ENCODE measurements at regions not wholly inside any gene's neighbourhood (a gene's known extent, or its start where the extent isn't known, plus 50 kb on each side); places are given as distances from the start of the nearest gene placed in this dataset.

DNA sequence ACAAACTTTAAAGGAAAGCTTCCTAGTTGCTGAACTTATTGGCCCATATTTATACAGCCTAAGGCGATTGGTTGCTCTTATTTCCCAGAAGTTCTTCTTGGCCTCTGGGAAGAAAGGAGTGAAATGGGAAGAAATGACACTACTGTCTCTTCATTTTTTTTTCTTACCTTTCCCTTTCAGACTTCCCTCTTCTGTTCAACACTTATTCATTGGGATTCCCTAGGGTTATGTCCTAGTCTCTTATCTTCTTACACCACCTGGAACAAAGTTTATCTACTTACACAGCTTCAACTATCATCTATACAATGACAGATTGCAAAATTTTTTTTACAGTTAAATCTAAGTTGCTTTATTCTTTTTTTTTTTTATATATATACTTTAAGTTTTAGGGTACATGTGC is 68.0 kb downstream of the SNX12 start:
- in situ Hi-C loops (cut with MboI; ENCODE audit: low pct_ligation_motif_present in 1 of 4, low pct_unique_long_range_greater_than_20kb in 1 of 4, low sequenced_read_pairs in 3 of 4) (no loop called here), intact Hi-C loops (cut with DNase I; ENCODE audit: low total_unique reads) (no loop called here)
- no peaks in the 10 kb centered on the region for H3K36me3 ChIP-seq

DNA sequence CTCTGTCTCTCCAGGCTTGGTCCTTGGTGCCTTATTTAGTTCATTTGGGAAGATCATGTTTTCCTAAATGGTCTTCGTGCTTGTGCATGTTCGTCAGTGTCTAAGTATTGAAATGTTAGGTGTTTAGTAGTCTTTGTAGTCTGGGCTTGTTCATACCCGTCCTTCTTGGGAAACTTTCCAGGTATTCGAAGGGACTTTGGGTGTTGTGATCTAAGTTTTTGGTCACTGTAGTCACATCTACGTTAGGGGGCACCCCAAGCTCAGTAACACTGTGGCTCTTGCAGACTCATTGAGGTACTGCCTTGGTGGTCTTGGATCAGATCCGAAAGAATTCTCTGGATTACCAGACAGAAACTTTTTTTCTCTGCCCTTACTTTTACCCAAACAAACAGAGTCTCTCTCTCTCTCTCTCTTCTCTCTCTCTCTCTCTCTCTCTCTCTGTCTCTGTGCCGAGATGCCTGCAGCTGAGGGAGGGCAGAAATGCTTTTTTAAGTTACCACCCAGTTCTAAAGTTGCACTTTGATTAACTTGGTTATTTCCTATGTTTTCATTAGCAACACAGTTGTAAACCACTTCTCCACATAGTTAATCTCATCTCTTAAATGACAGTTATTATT is 67.6 kb upstream of the SLC7A3 start:
- in situ Hi-C loops (cut with MboI; ENCODE audit: low pct_ligation_motif_present in 1 of 4, low pct_unique_long_range_greater_than_20kb in 1 of 4, low sequenced_read_pairs in 3 of 4) (loop anchor here in 3 of 4 donors (10.0 to 25.0 kb wide), 2 partner anchors 164 to 176 kb away; no protein-coding TSS in a partner anchor), intact Hi-C loops (cut with DNase I; ENCODE audit: low total_unique reads) (no loop called here)
- Histone ChIP-seq H3K4me1 (no peaks in the 10 kb centered on the region), H3K36me3 (no peaks in the 10 kb centered on the region), H3K27me3 (no peaks in the 10 kb centered on the region), H3K4me3 (no peak overlapping the region), H3K27ac (no peak overlapping the region), H3K9me3 (no peaks in the 10 kb centered on the region)
- TF ChIP-seq POLR2AphosphoS5 (IDR thresholded peaks at IDR 0.05) (no peak), POLR2A (IDR thresholded peaks at IDR 0.05) (no peak), EP300 (IDR thresholded peaks at IDR 0.05; ENCODE audit: low read depth) (no peak)
- TF ChIP-seq, protein P1, sequence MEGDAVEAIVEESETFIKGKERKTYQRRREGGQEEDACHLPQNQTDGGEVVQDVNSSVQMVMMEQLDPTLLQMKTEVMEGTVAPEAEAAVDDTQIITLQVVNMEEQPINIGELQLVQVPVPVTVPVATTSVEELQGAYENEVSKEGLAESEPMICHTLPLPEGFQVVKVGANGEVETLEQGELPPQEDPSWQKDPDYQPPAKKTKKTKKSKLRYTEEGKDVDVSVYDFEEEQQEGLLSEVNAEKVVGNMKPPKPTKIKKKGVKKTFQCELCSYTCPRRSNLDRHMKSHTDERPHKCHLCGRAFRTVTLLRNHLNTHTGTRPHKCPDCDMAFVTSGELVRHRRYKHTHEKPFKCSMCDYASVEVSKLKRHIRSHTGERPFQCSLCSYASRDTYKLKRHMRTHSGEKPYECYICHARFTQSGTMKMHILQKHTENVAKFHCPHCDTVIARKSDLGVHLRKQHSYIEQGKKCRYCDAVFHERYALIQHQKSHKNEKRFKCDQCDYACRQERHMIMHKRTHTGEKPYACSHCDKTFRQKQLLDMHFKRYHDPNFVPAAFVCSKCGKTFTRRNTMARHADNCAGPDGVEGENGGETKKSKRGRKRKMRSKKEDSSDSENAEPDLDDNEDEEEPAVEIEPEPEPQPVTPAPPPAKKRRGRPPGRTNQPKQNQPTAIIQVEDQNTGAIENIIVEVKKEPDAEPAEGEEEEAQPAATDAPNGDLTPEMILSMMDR (IDR thresholded peaks at IDR 0.05), result no peak
- DNase-seq, result no peak
- 30 to 39% methylated on average over 2 to 7 of the region's 7 CpGs for WGBS, 2 donors (ENCODE audit: low coverage in 1 of 2)

More for the DNA sequence above, 68.0 kb downstream of the SNX12 start:
- H3K4me1 ChIP-seq, result no peaks in the 10 kb centered on the region
- no peak overlapping the region for H3K4me3 ChIP-seq
- WGBS, 2 donors (ENCODE audit: low coverage in 1 of 2), result 27 to 86% methylated on average over 1 of the region's 1 CpG
- no peak overlapping the region for H3K27ac ChIP-seq
- no peaks in the 10 kb centered on the region for H3K9me3 ChIP-seq
- no peaks in the 10 kb centered on the region for H3K27me3 ChIP-seq
- DNase-seq, result no peak
- TF ChIP-seq POLR2AphosphoS5 (IDR thresholded peaks at IDR 0.05) (no peak), POLR2A (IDR thresholded peaks at IDR 0.05) (no peak), EP300 (IDR thresholded peaks at IDR 0.05; ENCODE audit: low read depth) (no peak)
- TF ChIP-seq, protein P1 (IDR thresholded peaks at IDR 0.05), result no peak

DNA sequence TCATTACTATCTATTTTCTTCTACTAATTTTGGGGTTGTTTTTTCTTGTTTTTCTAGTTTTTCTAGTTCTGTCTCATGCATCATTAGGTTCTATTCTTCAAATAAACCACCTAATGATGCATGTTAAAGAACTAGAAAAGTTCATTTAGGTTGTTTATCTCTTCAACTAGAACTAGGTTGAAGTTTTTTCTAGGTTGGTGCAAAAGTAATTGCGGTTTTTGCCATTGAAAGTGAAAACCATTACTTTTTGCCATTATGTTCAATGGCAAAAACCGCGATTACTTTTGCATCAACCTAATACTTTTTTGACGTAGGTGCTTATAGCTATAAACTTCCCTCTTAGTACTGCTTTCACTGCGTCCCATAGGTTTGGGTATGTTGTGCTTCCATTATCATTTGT is 64.4 kb upstream of the SLC7A3 start:
- intact Hi-C loops (cut with DNase I; ENCODE audit: low total_unique reads), result no loop called here
- Histone ChIP-seq H3K27ac (no peak overlapping the region), H3K27me3 (no peaks in the 10 kb centered on the region), H3K4me1 (no peaks in the 10 kb centered on the region), H3K36me3 (no peaks in the 10 kb centered on the region), H3K4me3 (no peak overlapping the region), H3K9me3 (no peaks in the 10 kb centered on the region)
- WGBS, 2 donors (ENCODE audit: low coverage in 1 of 2), result 83 to 100% methylated on average over 3 to 5 of the region's 5 CpGs
- DNase-seq, result no peak
- in situ Hi-C loops (cut with MboI; ENCODE audit: low pct_ligation_motif_present in 1 of 4, low pct_unique_long_range_greater_than_20kb in 1 of 4, low sequenced_read_pairs in 3 of 4), result loop anchor here in 3 of 4 donors (10.0 to 25.0 kb wide), 2 partner anchors 167 to 179 kb away; no protein-coding TSS in a partner anchor
- TF ChIP-seq POLR2A (IDR thresholded peaks at IDR 0.05), result no peak
- TF ChIP-seq POLR2AphosphoS5 (IDR thresholded peaks at IDR 0.05), result no peak
- TF ChIP-seq, protein P1 (IDR thresholded peaks at IDR 0.05), result no peak
- TF ChIP-seq EP300 (IDR thresholded peaks at IDR 0.05; ENCODE audit: low read depth), result no peak

DNA sequence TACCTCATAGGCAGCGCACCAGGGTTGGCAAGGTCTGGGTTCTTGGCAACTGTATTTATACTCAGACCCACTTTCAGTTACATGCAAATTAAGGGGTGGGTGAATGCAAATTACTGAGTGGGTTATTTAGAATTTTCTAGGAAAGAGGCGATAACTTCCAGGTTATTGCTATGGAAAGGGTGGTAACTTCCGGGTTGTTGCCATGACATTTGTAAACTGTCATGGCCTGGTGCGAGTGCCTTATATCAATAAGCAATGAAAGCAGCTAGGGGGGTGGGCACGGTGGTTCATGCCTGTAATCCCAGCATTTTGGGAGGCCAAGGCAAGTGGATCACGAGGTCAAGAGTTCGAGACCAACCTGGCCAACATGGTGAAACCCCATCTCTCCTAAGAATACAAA is 57.5 kb upstream of the SLC7A3 start:
- Histone ChIP-seq H3K4me3 (no peak overlapping the region), H3K27ac (no peak overlapping the region), H3K36me3 (no peaks in the 10 kb centered on the region), H3K27me3 (no peaks in the 10 kb centered on the region), H3K4me1 (no peaks in the 10 kb centered on the region), H3K9me3 (no peaks in the 10 kb centered on the region)
- in situ Hi-C loops (cut with MboI; ENCODE audit: low pct_ligation_motif_present in 1 of 4, low pct_unique_long_range_greater_than_20kb in 1 of 4, low sequenced_read_pairs in 3 of 4) (loop anchor here in 2 of 4 donors (25.0 kb wide), 1 partner anchor 174 kb away; no protein-coding TSS in a partner anchor), intact Hi-C loops (cut with DNase I; ENCODE audit: low total_unique reads) (no loop called here)
- WGBS, 2 donors (ENCODE audit: low coverage in 1 of 2), result 77% methylated on average over 7 of the region's 7 CpGs; no CpG with 5 or more reads in 1 of the 2 donors
- TF ChIP-seq, protein P1 (IDR thresholded peaks at IDR 0.05), result no peak
- TF ChIP-seq EP300 (IDR thresholded peaks at IDR 0.05; ENCODE audit: low read depth) (no peak), POLR2A (IDR thresholded peaks at IDR 0.05) (no peak), POLR2AphosphoS5 (IDR thresholded peaks at IDR 0.05) (no peak)
- DNase-seq, result no peak

Data from transverse colon (tissue), 4 donors.